GM13976 (cell line): ENCODE measurements at regions not wholly inside any gene's neighbourhood (a gene's known extent, or its start where the extent isn't known, plus 50 kb on each side); places are given as distances from the start of the nearest gene placed in this dataset.
"Not testable (repeated sequence)": the region's sequence is repeated elsewhere in the genome, so short reads cannot be mapped to it uniquely, and the experiment has no call there.

Experiments
- DNase-seq: peaks from one replicate; pipeline ENCODE4 v3.0.0; 2012; ENCODE audit warnings: low spot score
- in situ Hi-C: fragments of 300-500 bp; cut with MboI; formaldehyde crosslinking; loops from one replicate; pipeline ENCODE4 v1.12.0; 2022; ENCODE audit warnings: low sequenced_read_pairs, mixed read lengths, inconsistent platforms; ENCODE audit not compliant: unreplicated experiment
- TF ChIP-seq, protein P1 (sequence below): IDR thresholded peaks from 2 replicates; pipeline ENCODE4 v1.5.1; 2012; ENCODE audit warnings: borderline replicate concordance, mild to moderate bottlenecking; ENCODE audit not compliant: insufficient read depth; ENCODE audit errors: extremely low read depth, missing control alignments, control extremely low read depth

DNA sequence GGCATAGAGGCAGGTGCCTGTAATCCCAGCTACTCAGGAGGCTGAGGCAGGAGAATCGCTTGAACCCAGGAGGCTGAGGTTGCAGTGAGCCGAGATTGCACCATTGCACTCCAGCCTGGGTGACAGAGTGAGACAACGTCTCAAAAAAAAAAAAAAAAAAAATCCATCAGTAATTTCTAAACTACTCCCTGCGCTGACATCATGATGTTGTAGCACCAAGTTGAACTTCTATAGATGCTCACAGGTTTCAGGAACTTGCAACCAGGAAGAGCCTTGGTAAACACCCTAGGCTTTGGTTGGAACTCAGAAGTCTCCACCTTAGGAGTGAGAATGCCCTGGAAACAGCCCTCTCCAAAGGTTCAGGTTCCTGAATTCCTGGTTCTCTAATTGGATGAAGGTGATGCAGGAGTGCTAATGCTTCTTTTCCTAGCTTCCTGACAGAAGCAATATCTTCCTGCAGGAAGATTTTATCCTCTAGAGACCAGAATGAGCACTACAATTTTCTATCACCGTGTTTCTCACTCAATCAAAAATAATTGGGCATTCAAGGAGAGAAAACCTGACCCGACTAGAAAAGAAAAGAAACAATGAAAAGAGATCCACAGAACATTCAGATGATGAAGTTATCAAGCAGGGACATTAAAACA, 469.6 kb downstream of the GADD45G start:
- in situ Hi-C loops, result no loop called here
- DNase-seq, result no peak
- TF ChIP-seq, protein P1, sequence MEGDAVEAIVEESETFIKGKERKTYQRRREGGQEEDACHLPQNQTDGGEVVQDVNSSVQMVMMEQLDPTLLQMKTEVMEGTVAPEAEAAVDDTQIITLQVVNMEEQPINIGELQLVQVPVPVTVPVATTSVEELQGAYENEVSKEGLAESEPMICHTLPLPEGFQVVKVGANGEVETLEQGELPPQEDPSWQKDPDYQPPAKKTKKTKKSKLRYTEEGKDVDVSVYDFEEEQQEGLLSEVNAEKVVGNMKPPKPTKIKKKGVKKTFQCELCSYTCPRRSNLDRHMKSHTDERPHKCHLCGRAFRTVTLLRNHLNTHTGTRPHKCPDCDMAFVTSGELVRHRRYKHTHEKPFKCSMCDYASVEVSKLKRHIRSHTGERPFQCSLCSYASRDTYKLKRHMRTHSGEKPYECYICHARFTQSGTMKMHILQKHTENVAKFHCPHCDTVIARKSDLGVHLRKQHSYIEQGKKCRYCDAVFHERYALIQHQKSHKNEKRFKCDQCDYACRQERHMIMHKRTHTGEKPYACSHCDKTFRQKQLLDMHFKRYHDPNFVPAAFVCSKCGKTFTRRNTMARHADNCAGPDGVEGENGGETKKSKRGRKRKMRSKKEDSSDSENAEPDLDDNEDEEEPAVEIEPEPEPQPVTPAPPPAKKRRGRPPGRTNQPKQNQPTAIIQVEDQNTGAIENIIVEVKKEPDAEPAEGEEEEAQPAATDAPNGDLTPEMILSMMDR, result no peak

GRCh38 chr9:90077598-90077997, 472.8 kb downstream of the GADD45G start:
- DNase-seq, in situ Hi-C loops: not testable (repeated sequence)

- DNase-seq, result no peak
- in situ Hi-C loops, result no loop called here
- TF ChIP-seq, protein P1, result no peak
These were observed 474.2 kb downstream of the GADD45G start for GRCh38 chr9:90078988-90079421.

DNA sequence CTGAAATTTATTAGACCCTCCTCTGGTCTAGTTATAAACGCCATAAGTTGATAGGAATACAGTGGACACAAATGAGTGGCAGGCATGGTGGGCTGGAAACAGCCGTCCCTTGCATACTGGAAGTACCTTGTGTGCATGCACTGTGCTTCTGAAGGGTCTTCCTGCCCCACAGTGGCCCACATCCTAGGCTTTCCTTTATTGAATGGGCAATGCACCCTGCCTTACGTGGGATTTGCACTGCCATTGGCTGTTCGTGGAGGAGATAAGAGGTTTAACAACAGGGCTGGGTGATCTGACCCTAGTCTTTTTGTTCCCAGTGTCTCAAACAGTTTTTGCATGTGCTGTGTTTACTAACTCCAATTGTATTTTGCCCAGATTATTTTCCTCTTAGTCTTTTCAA, 480.8 kb downstream of the GADD45G start:
- TF ChIP-seq, protein P1, result no peak
- in situ Hi-C loops, result no loop called here
- DNase-seq, result no peak

- TF ChIP-seq, protein P1, result no peak
- in situ Hi-C loops, result no loop called here
- no peak for DNase-seq
These were observed 481.3 kb downstream of the GADD45G start for GRCh38 chr9:90086101-90086511.

- TF ChIP-seq, protein P1, result no peak
- DNase-seq, result no peak
- in situ Hi-C loops, result no loop called here
These were observed 483.6 kb downstream of the GADD45G start for GRCh38 chr9:90088434-90088833.

GRCh38 chr9:90088856-90089255, 484.0 kb downstream of the GADD45G start:
- in situ Hi-C loops, result no loop called here
- TF ChIP-seq, protein P1, result no peak
- no peak for DNase-seq
